HepG2 (cell line): ENCODE measurements at regions not wholly inside any gene's neighbourhood (a gene's known extent, or its start where the extent isn't known, plus 50 kb on each side); places are given as distances from the start of the nearest gene placed in this dataset.

ENCODE experiments used
- ATAC-seq: fragments of 200-7000 bp; cut with Tn5 transposase; 3 replicates; pipeline ENCODE4 v1.9.1; 2020; ENCODE audit warnings: mild to moderate bottlenecking, moderate library complexity
- BruUV-seq: library from RNA; stranded (reverse); fragments of 400-500 nt; replicated peaks from 2 replicates; lab custom pipeline; 2021; lab: Mats Ljungman, UMichigan
- CTCF ChIA-PET: fragments of 300-600 bp; formaldehyde crosslinking; extraction: SDS; loops from one replicate; lab custom pipeline; 2021; ENCODE audit warnings: low total read pairs, inconsistent platforms, low intra/inter-chr PET ratio; lab: Yijun Ruan, JAX
- POLR2A ChIA-PET: fragments of 350-600 bp; sonication (Branson Sonifier 250); formaldehyde crosslinking; loops from one replicate; lab custom pipeline; 2020; ENCODE audit warnings: antibody characterized with exemption, inconsistent platforms; lab: Yijun Ruan, JAX
- DNase-seq: peaks from one replicate; pipeline ENCODE4 v3.0.0-alpha.2; 2015; ENCODE audit warnings: low spot score
- FAIRE-seq: peaks from 3 replicates; lab custom pipeline; 2011; peaks lifted over from hg19 to GRCh38; lab: Jason Lieb, UNC
- H2AFZ ChIP-seq: one replicate; pipeline ENCODE4 v1.6.1; 2011; ENCODE audit warnings: low read length, inconsistent platforms
- H3K27ac ChIP-seq: fragments of 300-600 bp; 3 replicates; pipeline ENCODE4 v1.8.0; 2011; ENCODE audit warnings: mixed run types, mild to moderate bottlenecking, mixed read lengths, low read length, inconsistent platforms; ENCODE audit not compliant: insufficient read depth; ENCODE audit errors: extremely low read length
- H3K27me3 ChIP-seq, 2 experiments: fragments of 200-600 bp in 1 of 2; 2 replicates in 1 of 2; 3 replicates in 1 of 2; pipeline versions ENCODE4 v1.6.0 to v1.8.0; 2011; ENCODE audit warnings: low read length in 2 of 2, mild to moderate bottlenecking in 2 of 2, moderate library complexity in 2 of 2, inconsistent platforms in 1 of 2; ENCODE audit not compliant: insufficient read depth in 2 of 2, control insufficient read depth in 1 of 2
- H3K36me3 ChIP-seq, 2 experiments: fragments of 200-600 bp in 1 of 2; replicated peaks in 1 of 2; 2 replicates in 1 of 2; 3 replicates in 1 of 2; pipeline versions ENCODE4 v1.5.1 to v1.8.0; 2011; ENCODE audit warnings: low read length in 2 of 2, inconsistent platforms in 1 of 2; ENCODE audit not compliant: insufficient read depth in 2 of 2, control insufficient read depth in 1 of 2
- H3K4me1 ChIP-seq: 2 replicates; pipeline ENCODE4 v1.5.1; 2012; ENCODE audit warnings: low read length, inconsistent platforms; ENCODE audit not compliant: insufficient read depth
- H3K4me2 ChIP-seq: 2 replicates; pipeline ENCODE4 v1.6.0; 2011; ENCODE audit warnings: low read depth, low read length, inconsistent platforms
- H3K4me3 ChIP-seq, 3 experiments: fragments of 200-600 bp in 1 of 3; sonication (generic), shearing (Covaris generic) in 1 of 3; replicated peaks in 1 of 3; 2 replicates each; pipeline ENCODE4 v1.5.1; 2011 to 2016; ENCODE audit warnings: low read length in 3 of 3, inconsistent platforms in 2 of 3, low read depth in 2 of 3, mild to moderate bottlenecking in 2 of 3, control low read depth in 1 of 3, mixed read lengths in 1 of 3; ENCODE audit not compliant: insufficient read depth in 1 of 3
- H3K79me2 ChIP-seq: one replicate; pipeline ENCODE4 v1.6.1; 2011; ENCODE audit warnings: low read length, inconsistent platforms; ENCODE audit not compliant: insufficient read depth
- H3K9ac ChIP-seq: 2 replicates; pipeline ENCODE4 v1.6.0; 2011; ENCODE audit warnings: mild to moderate bottlenecking, low read depth, low read length, inconsistent platforms; ENCODE audit not compliant: insufficient read depth
- H3K9me3 ChIP-seq: 2 replicates; pipeline ENCODE4 v1.5.1; 2012; ENCODE audit warnings: mild to moderate bottlenecking, low read length
- H4K20me1 ChIP-seq: 2 replicates; pipeline ENCODE4 v1.6.0; 2011; ENCODE audit warnings: inconsistent platforms, mild to moderate bottlenecking, low read length, moderate library complexity; ENCODE audit not compliant: insufficient read depth
- ATF2 ChIP-seq: sonication (generic); formaldehyde crosslinking; IDR thresholded peaks from 2 replicates; pipeline ENCODE4 v1.4.0; 2020; ENCODE audit warnings: missing genetic modification reagents
- DNMT3B ChIP-seq: conservative IDR thresholded peaks from 2 replicates; pipeline ENCODE4 v1.6.1; 2016; ENCODE audit warnings: missing biosample characterization, control low read depth
- FOXO1 ChIP-seq: sonication (generic); formaldehyde crosslinking; IDR thresholded peaks from 2 replicates; pipeline ENCODE4 v1.4.0; 2020; ENCODE audit warnings: missing genetic modification reagents
- MTA3 ChIP-seq: sonication (generic); formaldehyde crosslinking; IDR thresholded peaks from 2 replicates; pipeline ENCODE4 v1.4.0; 2020; ENCODE audit warnings: missing genetic modification reagents
- MXD1 ChIP-seq: sonication (generic); formaldehyde crosslinking; IDR thresholded peaks from 2 replicates; pipeline ENCODE4 v1.4.0; 2020; ENCODE audit warnings: mild to moderate bottlenecking, missing genetic modification reagents
- NONO ChIP-seq, 2 experiments: fragments of 450-650 bp in 1 of 2; sonication (generic) in 1 of 2; formaldehyde crosslinking in 1 of 2; IDR thresholded peaks in 1 of 2; conservative IDR thresholded peaks in 1 of 2; 2 replicates each; pipeline versions ENCODE4 v1.6.1 to v1.8.0; 2017 to 2022; ENCODE audit warnings: mild to moderate bottlenecking in 1 of 2, missing genetic modification reagents in 1 of 2, moderate library complexity in 1 of 2
- NR3C1 ChIP-seq: sonication (generic); formaldehyde crosslinking; IDR thresholded peaks from 2 replicates; pipeline ENCODE4 v1.4.0; 2020; ENCODE audit warnings: missing genetic modification reagents
- SETDB1 ChIP-seq: sonication (generic); formaldehyde crosslinking; IDR thresholded peaks from 2 replicates; pipeline ENCODE4 v1.5.1; 2020; ENCODE audit warnings: missing genetic modification reagents, mild to moderate bottlenecking, borderline replicate concordance
- SP1 ChIP-seq, 2 experiments: fragments of 450-650 bp in 1 of 2; sonication (generic) in 1 of 2; formaldehyde crosslinking in 1 of 2; IDR thresholded peaks; 2 replicates each; pipeline versions ENCODE4 v1.4.0 to v1.6.1; 2016 to 2020; ENCODE audit warnings: missing genetic modification reagents in 1 of 2
- TBX2 ChIP-seq: sonication (generic); formaldehyde crosslinking; IDR thresholded peaks from 2 replicates; pipeline ENCODE4 v1.5.0; 2020; ENCODE audit warnings: missing genetic modification reagents, mild to moderate bottlenecking, borderline replicate concordance
- TEAD2 ChIP-seq: sonication (generic); formaldehyde crosslinking; IDR thresholded peaks from 2 replicates; pipeline ENCODE4 v1.9.0; 2021; ENCODE audit warnings: missing genetic modification reagents
- TEF ChIP-seq: sonication (generic); formaldehyde crosslinking; IDR thresholded peaks from 2 replicates; pipeline ENCODE4 v1.5.0; 2020; ENCODE audit warnings: missing genetic modification reagents
- THRA ChIP-seq: sonication (generic); formaldehyde crosslinking; IDR thresholded peaks from 2 replicates; pipeline ENCODE4 v1.4.0; 2020; ENCODE audit warnings: missing genetic modification reagents, borderline replicate concordance
- U2AF2 ChIP-seq: fragments of 200-400 bp; formaldehyde crosslinking; IDR thresholded peaks from 2 replicates; pipeline ENCODE4 v1.6.1; 2017; ENCODE audit warnings: low read depth, mild to moderate bottlenecking, low read length
- ZGPAT ChIP-seq: IDR thresholded peaks from 2 replicates; pipeline ENCODE4 v1.6.1; 2016; ENCODE audit warnings: mild to moderate bottlenecking
- ZNF547 ChIP-seq: sonication (generic); formaldehyde crosslinking; IDR thresholded peaks from 2 replicates; pipeline ENCODE4 v1.5.1; 2020; ENCODE audit warnings: mild to moderate bottlenecking, missing genetic modification reagents
- ZNF619 ChIP-seq: sonication (generic); formaldehyde crosslinking; IDR thresholded peaks from 2 replicates; pipeline ENCODE4 v1.4.0; 2020; ENCODE audit warnings: mild to moderate bottlenecking, missing genetic modification reagents
- whole genome bisulfite sequencing: methylation state at CpG from one replicate; pipeline ENCODE4 v1.1.6; 2017; ENCODE audit warnings: low lambda C conversion rate; 5-methylcytosine and 5-hydroxymethylcytosine counted together
- in situ Hi-C: cut with HindIII; loops from 2 replicates; pipeline ENCODE4 v1.10.0; 2017; ENCODE audit warnings: low pct_unique_long_range_greater_than_20kb; ENCODE audit not compliant: extremely low pct_ligation_motif_present
- intact Hi-C: fragments of 100-400 bp; cut with micrococcal nuclease; formaldehyde crosslinking; loops from one replicate; pipeline ENCODE4 v1.10.0; 2022; ENCODE audit not compliant: unreplicated experiment

- WGBS, result 0% methylated on average over 1 of the region's 6 CpGs
- H3K9me3 ChIP-seq, result peaks cover 31% of the 10 kb centered on the region; the same call in 1 of the 2 replicates
- no peak overlapping the region for H2AFZ ChIP-seq
- no peaks in the 10 kb centered on the region for H4K20me1 ChIP-seq
- intact Hi-C loops (no loop called here), in situ Hi-C loops (no loop called here)
- H3K27ac ChIP-seq, result no peak overlapping the region
- H3K79me2 ChIP-seq, result no peaks in the 10 kb centered on the region
- no peak for DNase-seq
- no peaks in the 10 kb centered on the region for H3K36me3 ChIP-seq
- no peaks in the 10 kb centered on the region for H3K4me1 ChIP-seq
- no peak for FAIRE-seq
- no peak for ATAC-seq
- H3K9ac ChIP-seq, result no peak overlapping the region
- no peaks in the 10 kb centered on the region for H3K27me3 ChIP-seq
- no TSS peak for BruUV-seq
- H3K4me2 ChIP-seq, result no peak overlapping the region
- no peak for TF ChIP-seq ZNF619 (CRISPR knock-in tag)
- TF ChIP-seq FOXO1, result no peak
- TF ChIP-seq TBX2 (CRISPR knock-in tag), result no peak
- TF ChIP-seq MTA3 (CRISPR knock-in tag), result no peak
- no peak for TF ChIP-seq U2AF2
- no peak for TF ChIP-seq ATF2
- no peak for TF ChIP-seq SETDB1 (CRISPR knock-in tag)
- TF ChIP-seq ZGPAT (CRISPR knock-in tag), result no peak
- TF ChIP-seq DNMT3B (CRISPR knock-in tag), result no peak
- TF ChIP-seq MXD1, result no peak
- TF ChIP-seq NONO (IDR thresholded peaks at IDR 0.05), result no peak
- no peak for TF ChIP-seq NONO (CRISPR knock-in tag; conservative IDR thresholded peaks at IDR 0.05)
- no peak for TF ChIP-seq ZNF547
- TF ChIP-seq NR3C1 (CRISPR knock-in tag), result no peak
- TF ChIP-seq TEAD2 (CRISPR knock-in tag), result no peak
- no peak for TF ChIP-seq TEF (CRISPR knock-in tag)
- no peak for TF ChIP-seq SP1 (IDR thresholded peaks at IDR 0.05)
- no peak for TF ChIP-seq SP1 (CRISPR knock-in tag; IDR thresholded peaks at IDR 0.05)
- no peak for TF ChIP-seq THRA (CRISPR knock-in tag)
- ChIA-PET CTCF (no interaction called here), POLR2A (no interaction called here)
- no peak overlapping the region for H3K4me3 ChIP-seq
Observed at GRCh38 chr5:4011943-4012342, 416.3 kb downstream of the IRX1 start.
